Occipital lobe (tissue), 1 donor: ENCODE measurements at regions not wholly inside any gene's neighbourhood (a gene's known extent, or its start where the extent isn't known, plus 50 kb on each side); places are given as distances from the start of the nearest gene placed in this dataset.

Experiments used
- DNase-seq: peaks from one replicate; lab custom pipeline; 2025; lab: John Stamatoyannopoulos, UW

- no peak for DNase-seq
These were observed 316.9 kb upstream of the PRDM1 start for GRCh38 chr6:105769197-105769596.

- DNase-seq: no peak
These were observed 318.6 kb upstream of the PRDM1 start for GRCh38 chr6:105767541-105767940.

GRCh38 chr6:105765239-105765638 lies 320.9 kb upstream of the PRDM1 start:
- no peak for DNase-seq

- no peak for DNase-seq
These were observed 321.8 kb upstream of the PRDM1 start for GRCh38 chr6:105764315-105764714.

GRCh38 chr6:105763866-105764265 lies 322.3 kb upstream of the PRDM1 start:
- DNase-seq: no peak

- no peak for DNase-seq
These were observed 325.4 kb upstream of the PRDM1 start for GRCh38 chr6:105760746-105761145.

GRCh38 chr6:105759946-105760345 lies 326.2 kb upstream of the PRDM1 start:
- no peak for DNase-seq

GRCh38 chr6:105759015-105759414 lies 327.1 kb upstream of the PRDM1 start:
- DNase-seq: no peak

- no peak for DNase-seq
These were observed 328.5 kb upstream of the PRDM1 start for GRCh38 chr6:105757512-105758200.

- DNase-seq: no peak
These were observed 330.3 kb upstream of the PRDM1 start for GRCh38 chr6:105755885-105756284.

GRCh38 chr6:105753620-105754211 lies 332.4 kb upstream of the PRDM1 start:
- peak; percentile 7 for DNase-seq

- DNase-seq: no peak
These were observed 332.9 kb upstream of the PRDM1 start for GRCh38 chr6:105753207-105753606.

GRCh38 chr6:105750089-105750488 lies 336.0 kb upstream of the PRDM1 start:
- DNase-seq: no peak

GRCh38 chr6:105748737-105749161 lies 337.4 kb upstream of the PRDM1 start:
- no peak for DNase-seq

- DNase-seq: no peak
These were observed 338.2 kb upstream of the PRDM1 start for GRCh38 chr6:105747823-105748405.

GRCh38 chr6:105746509-105746908 lies 339.6 kb upstream of the PRDM1 start:
- no peak for DNase-seq

GRCh38 chr6:105746130-105746505 lies 340.0 kb upstream of the PRDM1 start:
- DNase-seq: no peak

- no peak for DNase-seq
These were observed 340.5 kb upstream of the PRDM1 start for GRCh38 chr6:105745464-105746129.

GRCh38 chr6:105744815-105745214 lies 341.3 kb upstream of the PRDM1 start:
- DNase-seq: no peak

GRCh38 chr6:105740946-105741645 lies 338.2 kb upstream of the PREP start:
- DNase-seq: peak; percentile 2

GRCh38 chr6:105739764-105740163 lies 336.9 kb upstream of the PREP start:
- no peak for DNase-seq
